DOHH2 (cell line): ENCODE measurements at regions not wholly inside any gene's neighbourhood (a gene's known extent, or its start where the extent isn't known, plus 50 kb on each side); places are given as distances from the start of the nearest gene placed in this dataset.

Experiments
- CTCF ChIP-seq: fragments of 200-600 bp; sonication (generic); IDR thresholded peaks from one replicate; pipeline ENCODE4 v1.5.1; 2014; ENCODE audit warnings: antibody characterized with exemption, mild to moderate bottlenecking, low read depth, low read length; ENCODE audit not compliant: poor library complexity, severe bottlenecking
- EZH2phosphoT487 ChIP-seq: fragments of 200-600 bp; sonication (generic); IDR thresholded peaks from 2 replicates; pipeline ENCODE4 v1.6.1; 2017; ENCODE audit warnings: borderline replicate concordance, mild to moderate bottlenecking, antibody characterized with exemption, low read length, moderate library complexity, mixed read lengths

- TF ChIP-seq CTCF: no peak
- TF ChIP-seq EZH2phosphoT487: no peak
Measured at GRCh38 chr2:181262782-181263181, 194.4 kb upstream of the ITGA4 start.
